NOMO-1 treated with dmso at 0.1 percent for 144 hours (cell line): ENCODE measurements at regions not wholly inside any gene's neighbourhood (a gene's known extent, or its start where the extent isn't known, plus 50 kb on each side); places are given as distances from the start of the nearest gene placed in this dataset.

ENCODE experiments used
- DNase-seq: peaks from one replicate; lab custom pipeline; 2025; ENCODE audit not compliant: unreplicated experiment; lab: John Stamatoyannopoulos, UW

DNA sequence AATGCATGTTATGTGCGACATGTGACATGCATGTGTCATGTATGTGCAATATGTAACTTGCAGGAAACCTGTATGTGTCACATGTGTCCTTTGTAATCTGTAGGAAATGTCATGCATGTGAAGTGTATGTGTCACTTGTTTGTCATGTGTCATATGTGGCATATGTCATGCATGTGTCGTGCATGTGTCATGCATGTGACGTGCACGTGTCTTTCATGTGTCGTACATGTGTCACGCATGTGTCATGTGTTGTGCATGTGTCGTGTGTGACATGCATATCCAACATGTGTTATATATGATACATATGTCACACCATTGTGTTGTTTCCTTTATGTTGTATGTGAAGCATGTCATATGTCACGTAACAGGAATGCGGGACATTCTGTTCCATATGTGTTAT lies 2153.2 kb upstream of the PIK3C3 start:
- no peak for DNase-seq

DNA sequence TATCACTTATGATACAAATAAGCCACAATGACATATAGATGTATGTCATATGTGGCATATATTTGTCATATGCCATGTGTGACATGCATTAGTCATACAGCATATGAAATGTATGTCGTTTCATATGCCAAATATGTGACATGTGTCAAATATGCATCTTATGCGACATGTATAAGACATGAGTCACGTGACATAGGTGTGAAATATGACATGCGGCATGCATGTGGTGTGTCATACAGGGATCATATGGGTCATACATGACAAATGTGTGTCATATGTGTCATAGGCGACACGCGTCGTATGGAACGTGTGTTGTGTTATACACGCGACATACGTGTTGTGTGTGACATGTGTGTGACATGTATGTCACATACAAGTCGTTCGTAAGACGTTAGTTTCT lies 2154.0 kb upstream of the PIK3C3 start:
- DNase-seq, result no peak

DNA sequence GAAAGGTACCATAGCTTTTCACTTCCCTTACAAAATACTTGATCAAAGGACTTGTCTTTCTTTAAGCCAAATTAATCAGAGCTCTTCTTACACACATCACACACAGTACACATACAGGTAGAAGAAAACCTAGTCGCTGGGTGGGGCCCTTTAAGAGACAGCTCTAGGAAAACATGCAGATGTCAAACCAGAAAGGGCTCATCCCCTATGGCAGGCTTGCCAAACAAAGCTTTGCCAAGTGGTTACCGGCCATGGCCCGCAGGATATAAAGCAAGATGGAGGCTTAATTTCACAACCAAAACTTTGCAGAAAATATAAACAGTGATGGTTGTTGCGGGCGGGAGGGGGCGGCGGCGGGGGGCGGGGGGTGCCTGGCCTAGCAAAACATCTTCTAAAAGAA lies 2156.0 kb upstream of the PIK3C3 start:
- no peak for DNase-seq

DNA sequence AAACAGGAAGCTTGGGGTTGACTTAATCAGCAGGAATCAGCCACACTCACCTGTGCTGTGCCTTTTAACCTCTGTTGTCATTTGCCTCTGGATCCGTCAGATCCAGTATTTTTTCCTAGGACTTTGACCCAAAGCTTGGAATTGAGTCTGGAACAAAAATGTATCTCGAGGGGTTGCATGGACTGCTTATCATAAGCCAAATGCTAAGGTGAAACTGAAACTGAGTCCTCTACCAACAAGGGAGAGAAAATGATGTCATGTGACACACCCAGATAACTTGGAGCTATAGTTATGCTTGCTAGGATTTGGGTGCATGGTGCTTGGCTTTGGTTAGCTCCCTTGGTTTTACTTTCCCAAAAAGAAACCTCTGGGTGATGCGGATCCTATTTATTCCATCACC lies 2158.6 kb upstream of the PIK3C3 start:
- DNase-seq, result no peak

DNA sequence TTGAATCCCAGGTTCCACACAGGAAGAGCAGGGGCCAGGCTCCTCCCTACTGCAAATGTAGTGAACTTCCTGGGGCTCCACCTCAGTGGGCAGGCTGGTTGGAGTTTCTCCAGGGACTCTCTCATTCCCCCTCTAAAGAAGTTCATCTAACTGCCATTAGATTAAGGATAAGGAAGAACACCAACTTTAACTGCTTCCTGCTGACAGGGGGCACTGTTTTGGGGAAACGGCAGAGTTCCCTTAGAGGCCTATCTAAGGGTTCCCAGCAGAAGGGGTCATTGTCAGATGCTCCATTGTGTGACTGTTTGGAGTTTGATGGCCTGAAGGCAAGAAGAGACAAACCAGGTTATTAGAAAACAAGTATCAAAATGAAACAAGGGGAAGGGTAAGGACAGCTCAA lies 2159.7 kb upstream of the PIK3C3 start:
- DNase-seq, result no peak

DNA sequence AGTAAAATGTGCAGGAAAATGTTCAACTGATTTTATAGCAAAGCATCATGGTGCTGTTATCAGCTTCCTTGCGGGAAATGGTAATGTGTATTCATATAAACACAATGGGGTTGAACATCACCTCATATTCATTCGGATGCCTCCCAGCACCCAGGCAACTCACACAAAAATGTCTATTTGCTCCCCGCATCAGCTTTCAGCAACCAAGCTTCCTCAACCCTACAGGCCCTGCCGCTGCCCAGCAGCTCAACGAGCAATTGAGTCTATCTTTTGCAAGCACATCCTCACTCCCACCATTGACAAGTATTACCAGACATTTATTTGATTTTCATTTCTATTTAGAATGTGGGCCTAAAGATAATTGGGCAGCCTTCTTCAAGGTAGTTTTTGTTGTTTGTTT lies 2161.4 kb upstream of the PIK3C3 start:
- no peak for DNase-seq

DNA sequence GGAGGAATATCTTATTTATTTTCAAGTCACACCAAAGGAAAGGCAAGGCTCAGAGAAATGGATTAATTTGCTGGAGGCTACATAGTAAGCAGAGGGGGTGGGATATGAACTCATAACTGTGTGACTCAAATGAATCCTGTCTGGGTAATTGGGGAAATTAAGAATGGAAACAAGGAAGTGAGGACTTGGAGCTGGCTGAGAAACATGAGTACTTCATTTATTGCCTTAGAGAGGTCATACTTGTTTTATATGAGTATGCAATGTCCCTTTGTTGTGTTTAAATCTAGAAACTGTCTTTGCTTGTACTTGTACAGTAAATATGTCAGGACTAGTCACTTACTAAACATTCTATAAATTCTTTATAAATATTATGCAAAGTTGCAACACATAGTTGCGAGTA lies 2166.7 kb upstream of the PIK3C3 start:
- no peak for DNase-seq

DNA sequence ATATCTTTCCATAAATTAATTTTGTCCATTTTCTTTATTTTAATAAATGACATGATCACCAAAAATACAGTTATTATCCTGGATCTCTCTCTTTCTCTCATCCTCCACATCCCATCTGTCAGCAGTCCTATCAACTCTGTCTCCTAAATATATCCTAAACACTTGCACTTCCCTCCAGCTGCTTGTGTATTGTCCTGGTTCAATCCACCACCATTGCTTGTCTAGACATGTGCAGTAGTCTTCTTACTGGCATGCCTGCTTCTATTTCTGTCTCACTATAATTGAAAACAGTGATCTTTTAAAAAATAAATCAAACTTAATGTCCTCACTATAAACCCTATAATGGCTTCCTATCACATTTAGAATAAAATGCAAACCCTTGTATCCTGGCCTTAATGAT lies 2168.6 kb upstream of the PIK3C3 start:
- no peak for DNase-seq

DNA sequence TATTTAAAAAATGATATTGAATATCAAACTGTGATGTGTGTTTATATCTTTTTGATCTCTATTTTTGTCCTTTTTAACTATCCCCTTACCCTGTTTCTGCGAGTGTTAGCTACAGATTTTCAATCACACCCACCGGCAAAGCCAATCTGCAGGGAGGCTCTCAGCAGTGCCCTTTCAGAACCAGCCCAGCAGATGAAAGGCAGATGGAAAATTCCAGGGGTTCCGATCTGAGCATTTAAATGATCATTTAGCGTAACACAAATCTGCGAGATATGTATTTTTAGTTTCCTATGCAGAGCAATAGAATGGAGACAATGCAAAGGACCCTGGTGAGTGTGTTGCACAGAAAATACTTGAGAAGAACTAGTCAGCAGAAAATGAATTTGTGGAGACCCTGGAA lies 2170.5 kb upstream of the PIK3C3 start:
- no peak for DNase-seq

DNA sequence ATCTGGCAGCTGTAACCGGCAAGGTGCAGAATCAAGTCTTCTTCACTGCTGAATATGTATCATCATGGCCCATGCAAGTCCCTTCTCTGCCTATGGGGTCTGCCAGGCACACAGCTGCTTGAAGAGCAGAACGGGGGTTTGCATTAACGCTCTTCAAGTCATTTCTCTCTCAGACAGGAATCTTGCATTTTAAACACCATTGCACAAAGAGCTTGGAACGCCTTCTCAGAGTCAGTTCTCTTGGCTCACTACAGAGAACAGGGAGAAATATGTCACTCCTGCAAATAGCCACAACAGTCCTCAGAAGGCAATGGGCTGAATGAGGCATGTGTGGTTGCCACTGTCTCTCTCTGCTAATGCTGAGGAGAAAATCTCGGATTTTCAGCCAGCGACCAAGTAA lies 2173.5 kb upstream of the PIK3C3 start:
- no peak for DNase-seq

DNA sequence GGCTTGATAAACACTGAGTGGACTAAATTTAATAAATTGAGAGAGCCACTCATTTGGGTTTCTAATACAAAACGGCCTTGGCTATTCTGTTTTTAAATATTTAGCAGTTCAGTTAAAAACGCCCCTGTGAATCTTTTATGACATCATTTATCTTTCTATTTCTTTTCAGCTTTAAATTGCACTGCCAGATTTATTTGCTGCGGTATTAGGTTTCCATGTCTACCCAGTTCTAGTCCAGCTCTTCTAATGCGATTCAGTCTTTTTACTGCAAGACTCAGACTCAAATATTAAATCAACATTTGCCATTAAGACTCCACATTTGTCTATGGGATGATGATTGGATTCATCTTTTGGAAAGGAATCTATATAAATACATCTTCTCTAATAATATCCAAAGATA lies 2174.3 kb upstream of the PIK3C3 start:
- no peak for DNase-seq

DNA sequence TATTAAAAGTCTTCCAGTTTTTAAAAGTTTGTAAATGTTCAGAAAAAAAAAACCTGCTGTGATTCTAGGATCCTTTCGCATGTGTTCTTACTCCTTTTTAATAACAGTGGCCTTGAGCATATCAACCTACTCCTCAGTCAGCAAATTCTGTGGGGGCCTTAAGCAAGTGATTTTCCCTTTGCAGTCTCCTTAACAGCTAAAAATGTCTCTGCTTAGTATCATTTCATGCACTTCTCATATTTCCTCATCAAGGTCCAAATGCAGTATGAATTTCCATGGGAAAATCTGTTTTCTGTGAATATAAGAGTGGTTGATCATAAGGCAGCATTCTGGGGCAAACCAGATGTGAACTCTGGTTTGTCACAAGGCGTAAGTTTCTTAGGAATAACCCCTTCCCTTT lies 2175.1 kb upstream of the PIK3C3 start:
- DNase-seq, result no peak

DNA sequence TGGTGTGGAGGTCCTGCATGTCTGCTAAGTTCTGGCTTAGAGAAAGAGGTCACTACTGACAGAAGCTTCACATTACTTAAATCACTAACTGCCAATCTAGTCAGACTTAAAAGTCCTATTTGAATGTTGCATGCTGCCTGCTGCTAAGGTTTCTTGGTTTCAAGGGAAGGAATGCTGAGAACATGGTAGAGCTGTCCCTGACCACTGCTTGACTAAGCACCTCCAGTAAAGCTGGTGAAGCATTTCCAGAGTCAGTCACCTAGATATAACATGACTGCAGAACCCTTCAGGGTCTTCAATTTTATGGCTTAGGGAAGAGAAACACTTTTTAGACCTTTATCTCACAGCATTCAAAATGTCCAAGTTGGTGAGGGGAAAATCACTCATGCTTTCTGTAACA lies 2178.3 kb upstream of the PIK3C3 start:
- no peak for DNase-seq

DNA sequence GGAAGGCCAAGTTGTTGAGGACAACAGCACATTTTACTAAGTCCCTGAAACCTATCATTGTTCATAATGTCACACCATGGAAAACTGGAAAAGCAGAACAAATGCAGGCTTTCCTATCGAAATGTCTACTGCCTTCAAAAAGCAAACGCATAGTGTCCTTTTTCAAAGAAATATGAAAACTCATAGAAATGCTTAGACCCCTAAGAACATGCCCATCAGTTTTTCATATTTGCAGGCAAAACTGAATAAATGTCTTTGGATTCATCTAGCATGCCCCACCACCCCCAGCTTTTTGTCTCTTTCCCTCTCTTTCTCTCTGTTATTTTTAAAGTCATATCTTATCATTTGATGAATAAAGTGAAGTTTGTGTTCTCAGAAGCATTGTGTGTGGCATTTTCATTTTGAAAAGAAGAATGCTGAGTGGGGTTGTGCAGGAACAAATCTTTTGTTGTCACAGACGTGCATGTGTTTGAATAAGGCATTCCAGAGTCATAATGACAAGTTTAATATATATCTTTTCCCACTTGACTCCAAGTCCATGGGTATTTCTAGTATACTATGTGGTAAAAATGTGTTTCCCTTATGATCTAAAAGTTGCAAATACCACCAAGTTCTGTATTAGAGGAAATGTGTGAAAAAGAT lies 2180.0 kb upstream of the PIK3C3 start:
- no peak for DNase-seq

DNA sequence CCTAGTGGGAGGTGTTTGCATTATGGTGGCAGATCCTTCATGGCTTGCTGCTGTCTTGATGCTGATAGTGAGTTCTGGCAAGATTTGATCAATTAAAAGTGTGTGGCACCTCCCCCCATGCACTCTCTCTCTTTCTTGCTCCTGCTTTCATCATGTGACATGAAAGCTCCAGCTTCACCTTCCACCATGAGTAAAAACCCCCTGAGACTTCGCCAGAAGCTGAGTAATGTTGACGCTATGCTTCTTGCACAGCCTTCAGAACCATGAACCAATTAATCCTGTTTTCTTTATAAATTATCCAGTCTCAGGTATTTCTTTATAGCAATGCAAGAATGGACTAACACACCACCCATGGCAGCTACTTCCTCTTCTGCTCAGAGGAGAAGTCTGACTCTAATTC lies 2181.4 kb upstream of the PIK3C3 start:
- no peak for DNase-seq

DNA sequence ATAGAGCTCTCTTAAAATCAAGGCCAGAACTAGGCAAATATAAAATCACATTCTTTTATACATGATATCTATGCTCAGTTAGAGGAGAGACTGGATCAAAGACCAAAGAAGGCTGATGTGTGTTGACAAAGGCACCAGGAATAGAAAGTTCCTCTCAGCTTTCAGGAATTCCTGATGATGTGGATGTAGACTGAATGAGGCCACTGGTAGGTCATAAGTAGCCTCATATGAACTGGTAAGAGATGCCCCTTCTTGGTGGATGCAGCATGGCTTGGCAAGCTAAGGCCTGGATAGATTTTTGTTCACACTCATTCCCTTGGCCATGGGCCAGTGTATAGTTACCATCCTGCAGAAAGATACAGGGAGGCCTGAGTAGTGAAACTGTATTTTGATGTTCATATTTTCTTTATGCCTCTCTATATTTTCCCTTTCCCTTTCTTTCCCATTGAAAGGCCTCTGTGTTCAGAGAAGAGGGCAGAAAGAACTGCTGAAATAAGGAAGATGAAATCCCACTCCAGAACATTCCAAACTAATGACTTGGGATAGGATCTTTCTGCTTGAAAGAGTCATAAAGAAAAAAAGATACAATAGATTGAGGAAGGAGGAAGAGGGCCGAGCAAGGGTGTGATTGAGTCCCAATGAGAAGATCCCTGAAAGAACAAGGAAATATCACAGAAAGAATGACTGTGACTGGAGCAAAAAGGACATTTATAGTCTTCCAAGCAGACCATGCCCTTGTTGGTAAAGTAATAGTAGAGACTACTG lies 2182.7 kb upstream of the PIK3C3 start:
- DNase-seq, result no peak

DNA sequence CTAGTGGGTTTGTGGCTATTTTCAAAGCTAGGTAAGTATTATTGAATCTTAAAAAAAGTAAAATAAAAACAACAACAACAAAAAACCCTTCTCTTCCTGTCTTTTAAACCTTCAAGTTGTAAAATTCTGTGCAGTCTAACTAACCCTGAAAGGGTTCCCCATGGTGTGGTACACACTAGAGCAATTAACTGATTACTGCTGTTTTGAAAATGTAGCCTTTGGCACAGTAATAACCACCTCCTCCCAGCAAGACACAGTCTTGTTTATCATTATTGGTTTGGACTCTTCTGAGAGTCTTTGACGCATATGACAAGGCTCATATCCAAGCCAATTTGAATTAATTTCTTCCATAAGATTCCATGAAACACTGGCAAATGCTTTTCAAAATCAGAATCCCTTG lies 2184.6 kb upstream of the PIK3C3 start:
- no peak for DNase-seq

DNA sequence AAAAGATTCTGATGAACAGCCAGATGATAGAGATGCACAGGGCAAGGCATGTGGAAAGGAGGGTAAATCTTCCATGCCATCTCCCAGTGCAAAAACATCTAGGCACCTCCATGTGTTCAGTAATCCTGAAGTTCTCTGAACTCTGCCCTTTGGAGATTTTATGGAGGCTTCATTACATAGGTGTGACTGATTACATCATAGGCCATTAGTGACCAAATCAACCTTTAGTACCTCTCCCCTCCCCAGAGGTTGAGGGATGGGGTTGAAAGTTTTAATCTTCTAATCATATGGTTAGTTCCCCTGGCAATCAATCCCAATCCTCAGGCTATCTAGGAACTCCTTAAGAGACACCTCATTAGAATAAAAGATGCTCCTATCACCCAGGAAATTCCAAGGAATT lies 2190.2 kb upstream of the PIK3C3 start:
- DNase-seq, result no peak

DNA sequence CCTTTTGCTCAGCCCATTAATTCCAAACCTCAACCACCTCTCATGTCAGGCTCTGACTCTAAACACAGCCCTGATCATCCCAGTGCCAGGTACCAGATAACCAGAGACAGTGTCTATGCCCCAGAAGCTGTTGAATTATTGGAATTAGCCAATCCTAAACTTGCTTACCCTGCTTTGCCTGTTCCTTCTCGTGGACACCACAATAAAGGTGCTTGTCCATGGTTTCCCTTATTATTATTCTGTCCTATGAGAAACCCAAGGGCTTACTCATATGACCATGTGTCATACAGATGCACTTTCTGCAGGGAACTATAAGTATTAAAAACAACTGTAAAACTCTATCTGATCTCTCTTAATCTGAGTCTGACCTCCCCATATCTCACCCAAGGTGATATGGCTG lies 2193.8 kb upstream of the PIK3C3 start:
- DNase-seq, result no peak

DNA sequence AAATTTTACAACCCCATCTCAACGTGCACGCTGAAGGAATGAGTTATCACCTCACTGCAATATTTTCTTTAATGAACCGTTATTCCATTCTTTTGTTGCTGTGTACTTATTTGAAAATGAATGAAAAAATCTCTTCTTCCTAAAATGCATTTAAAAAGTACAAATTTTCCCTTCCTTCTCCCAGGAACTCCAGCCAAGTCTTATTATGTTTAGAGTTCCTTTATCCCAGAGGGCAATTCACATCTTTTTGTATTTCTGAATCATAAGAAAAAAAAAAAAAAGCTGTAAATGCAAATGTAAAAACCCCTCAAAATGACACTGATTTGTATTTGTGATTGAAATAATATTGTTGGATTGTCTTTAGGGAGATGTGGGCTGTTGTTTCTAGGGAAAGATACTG lies 2194.3 kb upstream of the CELF4 start:
- no peak for DNase-seq

DNA sequence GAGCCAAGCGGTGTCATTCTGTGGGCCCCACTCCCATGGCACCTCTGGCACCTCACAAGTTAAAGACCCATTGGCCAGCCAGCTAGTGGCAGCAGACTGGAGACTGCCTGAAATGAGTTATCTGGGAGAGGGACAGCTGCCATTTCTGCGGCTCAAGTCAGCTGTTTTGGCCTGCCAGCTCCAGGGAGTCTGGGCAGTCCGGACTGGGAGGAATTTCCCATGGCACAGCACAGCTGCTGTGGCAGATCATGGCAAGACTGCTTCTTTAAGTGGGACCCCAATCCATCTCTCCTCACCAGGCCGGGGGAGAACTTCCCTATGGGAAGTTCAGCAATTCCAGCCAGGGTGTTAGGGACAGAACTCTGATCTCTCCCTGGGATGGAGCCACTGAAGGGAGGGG lies 2187.6 kb upstream of the CELF4 start:
- no peak for DNase-seq

DNA sequence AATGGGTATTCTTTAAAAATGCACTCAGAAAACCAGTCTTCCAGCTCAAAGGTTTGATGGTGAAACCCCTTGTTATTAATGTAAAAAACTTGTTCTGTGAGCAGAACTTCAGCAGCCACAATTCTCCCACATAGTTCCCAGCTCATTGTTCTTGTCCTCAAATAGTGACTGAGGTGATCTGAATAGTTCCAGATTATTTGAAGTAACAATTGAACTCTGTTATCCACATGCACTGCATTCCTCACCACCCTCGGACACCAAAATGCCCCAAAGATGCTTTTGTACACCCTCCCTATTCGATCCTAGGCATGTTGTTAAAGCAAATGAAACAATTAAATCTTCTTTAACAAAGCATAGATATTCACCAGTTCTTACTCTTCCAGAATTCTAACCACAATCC lies 2186.8 kb upstream of the CELF4 start:
- DNase-seq, result no peak

DNA sequence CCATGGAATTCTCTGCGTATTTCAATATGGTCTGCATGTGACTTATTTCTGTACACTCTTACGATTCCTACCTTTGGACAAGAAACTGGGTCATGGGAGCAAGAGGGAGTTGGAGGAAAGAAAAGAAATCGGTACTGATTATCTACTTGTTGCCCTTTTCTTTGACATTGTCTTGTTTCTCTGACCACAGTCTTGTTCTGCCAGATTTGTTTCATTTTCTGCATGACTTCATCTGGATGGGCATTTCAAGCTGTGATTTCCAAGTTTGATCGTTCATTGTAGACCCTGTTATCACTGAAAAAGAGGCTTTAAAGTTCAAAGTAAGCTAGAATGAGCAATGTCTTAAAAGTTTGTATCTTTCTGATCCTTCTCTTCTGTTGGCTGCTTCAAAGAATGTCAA lies 2186.3 kb upstream of the CELF4 start:
- DNase-seq, result no peak
